ENCODE measurements at regions not wholly inside any gene's neighbourhood (a gene's known extent, or its start where the extent isn't known, plus 50 kb on each side); places are given as distances from the start of the nearest gene placed in this dataset.

DNA sequence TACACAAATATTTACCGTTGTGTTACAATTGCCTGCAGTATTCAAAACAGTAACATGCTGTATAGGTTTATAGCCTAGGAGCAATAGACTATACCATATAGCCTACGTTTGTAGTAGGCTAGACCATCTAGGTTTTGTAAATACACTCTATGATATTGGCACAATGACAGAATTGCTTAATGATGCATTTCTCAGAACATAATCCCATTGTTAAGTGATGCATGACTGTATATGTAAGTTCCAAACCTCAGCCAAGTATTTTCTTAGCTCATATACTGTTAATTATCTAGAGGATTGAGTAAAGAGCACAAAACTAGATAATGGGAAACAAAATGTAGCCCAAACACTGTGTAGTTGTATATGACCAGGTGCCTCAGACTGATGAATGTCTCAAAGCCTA, 220.1 kb downstream of the ANXA1 start:
- H3K4me3 ChIP-seq = no peak overlapping the region
- no peak for TF ChIP-seq POLR2A (IDR thresholded peaks at IDR 0.05)
- TF ChIP-seq, protein P1, sequence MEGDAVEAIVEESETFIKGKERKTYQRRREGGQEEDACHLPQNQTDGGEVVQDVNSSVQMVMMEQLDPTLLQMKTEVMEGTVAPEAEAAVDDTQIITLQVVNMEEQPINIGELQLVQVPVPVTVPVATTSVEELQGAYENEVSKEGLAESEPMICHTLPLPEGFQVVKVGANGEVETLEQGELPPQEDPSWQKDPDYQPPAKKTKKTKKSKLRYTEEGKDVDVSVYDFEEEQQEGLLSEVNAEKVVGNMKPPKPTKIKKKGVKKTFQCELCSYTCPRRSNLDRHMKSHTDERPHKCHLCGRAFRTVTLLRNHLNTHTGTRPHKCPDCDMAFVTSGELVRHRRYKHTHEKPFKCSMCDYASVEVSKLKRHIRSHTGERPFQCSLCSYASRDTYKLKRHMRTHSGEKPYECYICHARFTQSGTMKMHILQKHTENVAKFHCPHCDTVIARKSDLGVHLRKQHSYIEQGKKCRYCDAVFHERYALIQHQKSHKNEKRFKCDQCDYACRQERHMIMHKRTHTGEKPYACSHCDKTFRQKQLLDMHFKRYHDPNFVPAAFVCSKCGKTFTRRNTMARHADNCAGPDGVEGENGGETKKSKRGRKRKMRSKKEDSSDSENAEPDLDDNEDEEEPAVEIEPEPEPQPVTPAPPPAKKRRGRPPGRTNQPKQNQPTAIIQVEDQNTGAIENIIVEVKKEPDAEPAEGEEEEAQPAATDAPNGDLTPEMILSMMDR (IDR thresholded peaks at IDR 0.05) = no peak
- H3K27me3 ChIP-seq = no peaks in the 10 kb centered on the region
- no peaks in the 10 kb centered on the region for H3K9me3 ChIP-seq
- DNase-seq = no peak
- no peaks in the 10 kb centered on the region for H3K36me3 ChIP-seq (ENCODE audit: low read depth, missing control alignments)
- WGBS, 2 donors = 38 to 40% methylated on average over 2 of the region's 2 CpGs
- H3K27ac ChIP-seq = no peak overlapping the region
- intact Hi-C loops (cut with DNase I; ENCODE audit: low total_unique reads) = no loop called here
- no peaks in the 10 kb centered on the region for H3K4me1 ChIP-seq

DNA sequence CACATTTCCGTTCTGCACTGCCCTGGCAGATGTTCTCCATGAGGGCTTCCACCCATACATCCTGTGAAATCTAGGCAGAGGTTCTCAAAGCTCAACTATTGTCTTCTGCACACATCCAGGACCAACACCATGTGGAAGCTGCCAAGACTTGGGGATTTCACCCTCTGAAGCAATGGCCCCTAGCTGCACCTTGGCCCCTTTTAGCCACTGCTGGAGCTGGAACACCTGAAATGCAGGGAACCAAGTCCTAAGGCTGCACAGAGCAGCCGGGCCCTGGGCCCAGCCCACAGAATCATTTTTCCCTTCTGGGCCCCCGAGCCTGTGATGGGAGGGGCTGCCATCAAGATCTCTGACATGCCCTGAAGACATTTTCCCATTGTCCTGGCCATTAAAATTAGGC, 228.7 kb downstream of the ANXA1 start:
- TF ChIP-seq POLR2A (IDR thresholded peaks at IDR 0.05) = no peak
- TF ChIP-seq, protein P1 (IDR thresholded peaks at IDR 0.05) = no peak
- Histone ChIP-seq H3K4me3 (no peak overlapping the region), H3K27ac (no peak overlapping the region), H3K27me3 (no peaks in the 10 kb centered on the region), H3K36me3 (ENCODE audit: low read depth, missing control alignments) (no peaks in the 10 kb centered on the region), H3K4me1 (no peaks in the 10 kb centered on the region), H3K9me3 (no peaks in the 10 kb centered on the region)
- DNase-seq = no peak
- 73 to 86% methylated on average over 1 to 3 of the region's 3 CpGs for WGBS, 2 donors
- intact Hi-C loops (cut with DNase I; ENCODE audit: low total_unique reads) = no loop called here

DNA sequence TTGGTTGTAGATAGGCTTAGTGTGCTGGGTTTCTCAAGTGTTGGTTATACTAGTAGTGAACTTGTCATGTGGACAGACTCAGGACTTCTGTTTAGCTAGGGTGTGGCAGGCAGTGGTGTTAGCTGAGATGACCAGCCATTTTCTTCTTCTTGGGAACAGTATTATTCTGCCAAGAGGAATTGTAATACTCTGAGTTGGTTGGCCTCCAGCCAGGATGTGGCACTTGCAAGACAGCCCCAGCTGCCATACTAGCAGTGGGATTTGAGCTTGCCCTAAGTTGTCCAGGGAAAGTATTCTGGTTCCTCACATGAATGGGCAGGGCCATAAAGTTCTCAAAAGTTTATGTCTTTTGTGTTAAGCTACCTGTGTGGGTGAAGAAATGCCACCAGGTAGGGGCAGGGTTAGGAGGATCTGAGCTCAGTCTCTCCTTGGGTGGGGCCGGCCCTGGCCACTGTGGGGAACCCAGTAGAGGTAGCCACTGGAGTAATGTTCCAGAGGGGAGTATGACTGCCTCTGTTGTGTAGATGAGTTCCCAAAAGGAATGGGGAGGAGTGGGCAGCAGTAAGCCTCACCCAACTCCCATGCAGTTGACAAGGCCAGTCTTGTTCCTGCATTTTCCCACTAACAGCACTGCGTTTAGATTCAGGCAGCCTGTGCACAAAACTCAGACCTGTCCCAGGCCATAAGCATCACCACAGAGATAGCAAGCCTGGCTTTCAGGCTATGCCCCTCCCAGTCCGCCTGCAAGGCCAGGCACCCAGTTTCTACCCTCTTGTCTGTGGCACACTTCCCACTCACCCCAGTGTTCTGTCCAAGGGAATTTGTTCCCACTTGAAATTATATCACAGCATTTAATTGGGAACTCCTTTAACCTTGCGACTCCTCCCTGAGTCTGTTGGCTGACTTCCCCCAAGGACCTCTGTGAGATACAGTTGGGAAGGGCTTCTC, 250.7 kb downstream of the ANXA1 start:
- no peaks in the 10 kb centered on the region for H3K4me1 ChIP-seq
- no peaks in the 10 kb centered on the region for H3K27me3 ChIP-seq
- no peaks in the 10 kb centered on the region for H3K36me3 ChIP-seq (ENCODE audit: low read depth, missing control alignments)
- intact Hi-C loops (cut with DNase I; ENCODE audit: low total_unique reads) = no loop called here
- TF ChIP-seq, protein P1 (IDR thresholded peaks at IDR 0.05) = no peak
- TF ChIP-seq POLR2A (IDR thresholded peaks at IDR 0.05) = no peak
- H3K4me3 ChIP-seq = no peak overlapping the region
- no peaks in the 10 kb centered on the region for H3K9me3 ChIP-seq
- 62 to 68% methylated on average over 4 of the region's 4 CpGs for WGBS, 2 donors
- no peak overlapping the region for H3K27ac ChIP-seq
- no peak for DNase-seq

DNA sequence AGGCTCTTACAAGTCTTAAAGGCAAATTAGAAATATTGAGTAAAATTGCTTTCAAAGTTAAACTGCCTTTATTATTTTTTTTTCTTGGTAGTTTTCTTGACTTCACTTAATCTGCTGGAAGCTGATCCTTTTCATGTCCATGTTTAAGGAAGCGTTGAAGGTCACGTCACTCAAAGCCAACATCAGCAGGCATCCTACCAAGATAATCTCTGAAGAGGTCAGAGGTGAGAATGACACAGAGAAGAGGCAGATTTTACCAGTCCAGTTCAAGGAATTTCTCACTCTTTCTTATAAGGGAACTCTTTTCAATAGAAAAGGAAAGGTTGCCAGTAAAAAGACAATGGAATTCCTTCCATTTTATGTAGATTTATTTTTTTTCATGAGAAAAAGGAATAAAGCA, 259.8 kb downstream of the ANXA1 start:
- Histone ChIP-seq H3K9me3 (no peaks in the 10 kb centered on the region), H3K36me3 (ENCODE audit: low read depth, missing control alignments) (no peaks in the 10 kb centered on the region), H3K27ac (no peak overlapping the region), H3K4me3 (no peak overlapping the region), H3K4me1 (no peaks in the 10 kb centered on the region), H3K27me3 (no peaks in the 10 kb centered on the region)
- 34 to 40% methylated on average over 2 of the region's 2 CpGs for WGBS, 2 donors
- DNase-seq = no peak
- no peak for TF ChIP-seq POLR2A (IDR thresholded peaks at IDR 0.05)
- TF ChIP-seq, protein P1 (IDR thresholded peaks at IDR 0.05) = no peak
- intact Hi-C loops (cut with DNase I; ENCODE audit: low total_unique reads) = no loop called here

DNA sequence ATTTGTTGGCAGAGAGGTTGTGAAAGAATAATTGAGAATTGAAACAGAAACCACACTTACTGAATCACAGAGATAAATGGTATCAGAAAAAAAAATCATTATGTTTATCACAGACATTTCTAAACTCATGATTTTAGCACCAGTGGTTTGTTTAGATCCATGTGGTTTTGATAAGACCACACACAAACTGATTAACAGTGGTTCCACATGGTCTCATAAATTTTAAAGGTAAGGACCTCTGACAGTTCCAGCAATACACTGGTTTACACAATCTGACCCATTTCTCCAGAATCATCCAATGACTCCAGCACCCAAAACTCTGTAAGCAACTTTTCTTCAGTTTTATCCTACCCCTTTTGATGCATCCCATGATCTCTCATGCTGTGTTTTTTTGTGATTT, 261.2 kb downstream of the ANXA1 start:
- TF ChIP-seq, protein P1 (IDR thresholded peaks at IDR 0.05) = no peak
- TF ChIP-seq POLR2A (IDR thresholded peaks at IDR 0.05) = no peak
- H3K9me3 ChIP-seq = no peaks in the 10 kb centered on the region
- H3K27ac ChIP-seq = no peak overlapping the region
- no peak for DNase-seq
- H3K27me3 ChIP-seq = no peaks in the 10 kb centered on the region
- no peak overlapping the region for H3K4me3 ChIP-seq
- no peaks in the 10 kb centered on the region for H3K36me3 ChIP-seq (ENCODE audit: low read depth, missing control alignments)
- H3K4me1 ChIP-seq = no peaks in the 10 kb centered on the region
- intact Hi-C loops (cut with DNase I; ENCODE audit: low total_unique reads) = no loop called here

All from testis (tissue), 2 donors.